AG09319 (cell line): ENCODE measurements at regions not wholly inside any gene's neighbourhood (a gene's known extent, or its start where the extent isn't known, plus 50 kb on each side); places are given as distances from the start of the nearest gene placed in this dataset.

Source experiments
- DNase-seq: peaks from one replicate; pipeline ENCODE4 v3.0.0-alpha.2; 2010; ENCODE audit warnings: low read depth; ENCODE audit errors: extremely low read depth
- CTCF ChIP-seq: IDR thresholded peaks from 2 replicates; pipeline ENCODE4 v1.5.1; 2011; ENCODE audit warnings: low read depth, mild to moderate bottlenecking, inconsistent platforms, low read length, moderate library complexity

- TF ChIP-seq CTCF: no peak
- DNase-seq: no peak
Measured at GRCh38 chr4:85416094-85416493, 58.9 kb upstream of the ARHGAP24 start.

- no peak for TF ChIP-seq CTCF
- no peak for DNase-seq
Measured at GRCh38 chr4:85419103-85419502, 55.8 kb upstream of the ARHGAP24 start.

- TF ChIP-seq CTCF: no peak
Measured at GRCh38 chr4:85420831-85421230, 54.1 kb upstream of the ARHGAP24 start.

GRCh38 chr4:85423431-85423830 lies 51.5 kb upstream of the ARHGAP24 start:
- no peak for DNase-seq
- no peak for TF ChIP-seq CTCF

More at GRCh38 chr4:85420831-85421230, 54.1 kb upstream of the ARHGAP24 start:
- no peak for DNase-seq
